Mesenchymal stem cell (in vitro differentiated cells and primary cell): ENCODE measurements at regions not wholly inside any gene's neighbourhood (a gene's known extent, or its start where the extent isn't known, plus 50 kb on each side); places are given as distances from the start of the nearest gene placed in this dataset.

Source experiments
- DNase-seq: peaks from one replicate; pipeline ENCODE4 v3.0.0-alpha.2; 2013
- H2AFZ ChIP-seq: one replicate; pipeline ENCODE4 v1.6.1; 2013; ENCODE audit warnings: low read depth, mild to moderate bottlenecking, control low read depth, inconsistent platforms, low read length, moderate library complexity
- H2AK5ac ChIP-seq: 2 replicates; pipeline ENCODE4 v1.6.1; 2013; ENCODE audit warnings: low read length, moderate library complexity, mild to moderate bottlenecking, inconsistent platforms; ENCODE audit not compliant: severe bottlenecking
- H2BK120ac ChIP-seq: one replicate; pipeline ENCODE4 v1.6.1; 2013; ENCODE audit warnings: low read depth, mild to moderate bottlenecking, inconsistent platforms, low read length, moderate library complexity
- H2BK12ac ChIP-seq, 2 experiments: one replicate each; pipeline ENCODE4 v1.6.1; 2013; ENCODE audit warnings: inconsistent platforms in 2 of 2, low read length in 2 of 2, mild to moderate bottlenecking in 2 of 2, moderate library complexity in 2 of 2, control low read depth in 1 of 2
- H2BK15ac ChIP-seq: one replicate; pipeline ENCODE4 v1.6.1; 2013; ENCODE audit warnings: mild to moderate bottlenecking, low read depth, inconsistent platforms; ENCODE audit not compliant: poor library complexity, severe bottlenecking
- H2BK5ac ChIP-seq: 2 replicates; pipeline ENCODE4 v1.6.1; 2013; ENCODE audit warnings: low read depth, mild to moderate bottlenecking, low read length, control low read depth, inconsistent platforms; ENCODE audit not compliant: poor library complexity, severe bottlenecking
- H3K14ac ChIP-seq, 2 experiments: one replicate each; pipeline ENCODE4 v1.6.1; 2013; ENCODE audit warnings: inconsistent platforms in 2 of 2, low read length in 2 of 2, control low read depth in 1 of 2, mild to moderate bottlenecking in 1 of 2, moderate library complexity in 1 of 2
- H3K18ac ChIP-seq, 2 experiments: one replicate each; pipeline ENCODE4 v1.6.1; 2013; ENCODE audit warnings: inconsistent platforms in 2 of 2, low read length in 2 of 2, control low read depth in 1 of 2, low read depth in 1 of 2, mild to moderate bottlenecking in 1 of 2
- H3K23ac ChIP-seq, 2 experiments: one replicate each; pipeline ENCODE4 v1.6.1; 2013; ENCODE audit warnings: inconsistent platforms in 2 of 2, low read length in 2 of 2, mild to moderate bottlenecking in 2 of 2, moderate library complexity in 2 of 2, control low read depth in 1 of 2
- H3K27ac ChIP-seq: 2 replicates; pipeline ENCODE4 v1.5.1; 2013; ENCODE audit warnings: mild to moderate bottlenecking, moderate library complexity, low read length, control low read depth, inconsistent platforms; ENCODE audit not compliant: poor library complexity, severe bottlenecking
- H3K27me3 ChIP-seq, 2 experiments: 2 replicates each; pipeline versions ENCODE4 v1.6.1 to v1.7.0; 2013; ENCODE audit warnings: low read length in 2 of 2, mild to moderate bottlenecking in 2 of 2, moderate library complexity in 2 of 2, control low read depth in 1 of 2, inconsistent platforms in 1 of 2; ENCODE audit not compliant: control insufficient read depth in 1 of 2, insufficient read depth in 1 of 2
- H3K36me3 ChIP-seq, 2 experiments: 2 replicates each; pipeline versions ENCODE4 v1.6.1 to v1.7.0; 2013; ENCODE audit warnings: low read length in 2 of 2, control low read depth in 1 of 2, inconsistent platforms in 1 of 2, low read depth in 1 of 2, mild to moderate bottlenecking in 1 of 2; ENCODE audit not compliant: insufficient read depth in 2 of 2, control insufficient read depth in 1 of 2
- H3K4ac ChIP-seq, 2 experiments: one replicate each; pipeline ENCODE4 v1.6.1; 2013; ENCODE audit warnings: inconsistent platforms in 2 of 2, low read length in 2 of 2, mild to moderate bottlenecking in 2 of 2, moderate library complexity in 2 of 2, control low read depth in 1 of 2, low read depth in 1 of 2
- H3K4me1 ChIP-seq: 2 replicates; pipeline ENCODE4 v1.6.1; 2013; ENCODE audit warnings: low read depth, low read length, control low read depth; ENCODE audit not compliant: control insufficient read depth, insufficient read depth
- H3K4me2 ChIP-seq: 2 replicates; pipeline ENCODE4 v1.6.1; 2013; ENCODE audit warnings: low read length, mild to moderate bottlenecking, inconsistent platforms; ENCODE audit not compliant: poor library complexity, severe bottlenecking
- H3K4me3 ChIP-seq, 2 experiments: 2 replicates each; pipeline versions ENCODE4 v1.5.1 to v1.7.0; 2013; ENCODE audit warnings: low read length in 2 of 2, mild to moderate bottlenecking in 2 of 2, control low read depth in 1 of 2, low read depth in 1 of 2; ENCODE audit not compliant: insufficient read depth in 1 of 2
- H3K79me1 ChIP-seq: replicated peaks from 2 replicates; pipeline ENCODE4 v1.6.1; 2013; ENCODE audit warnings: mild to moderate bottlenecking, control low read depth, low read length, inconsistent platforms; ENCODE audit not compliant: poor library complexity, severe bottlenecking
- H3K9ac ChIP-seq: 2 replicates; pipeline ENCODE4 v1.7.0; 2013; ENCODE audit warnings: mild to moderate bottlenecking, low read length, moderate library complexity
- H3K9me3 ChIP-seq: 2 replicates; pipeline ENCODE4 v1.7.0; 2013; ENCODE audit warnings: mild to moderate bottlenecking, low read length; ENCODE audit not compliant: control insufficient read depth
- H4K8ac ChIP-seq: one replicate; pipeline ENCODE4 v1.6.1; 2013; ENCODE audit warnings: inconsistent platforms, mild to moderate bottlenecking, low read length, moderate library complexity
- H4K91ac ChIP-seq: one replicate; pipeline ENCODE4 v1.6.1; 2013; ENCODE audit warnings: mild to moderate bottlenecking, low read length, inconsistent platforms
- WGBS: methylation state at CpG from one replicate; pipeline ENCODE4 v1.1.7; 2013; ENCODE audit warnings: mixed read lengths; 5-methylcytosine and 5-hydroxymethylcytosine counted together

GRCh38 chr7:21104124-21104500 lies 317.4 kb upstream of the SP8 start:
- no peak overlapping the region for H2BK12ac ChIP-seq
- no peak overlapping the region for H3K23ac ChIP-seq
- no peak overlapping the region for H3K18ac ChIP-seq
- no peaks in the 10 kb centered on the region for H3K9me3 ChIP-seq
- WGBS, result 74% methylated on average over 3 of the region's 4 CpGs
- H3K4me1 ChIP-seq, result no peaks in the 10 kb centered on the region
- H2BK120ac ChIP-seq, result no peak overlapping the region
- no peak overlapping the region for H2BK5ac ChIP-seq
- H3K27ac ChIP-seq, result no peak overlapping the region
- no peak overlapping the region for H3K4me2 ChIP-seq
- no peak overlapping the region for H2AFZ ChIP-seq
- no peak for DNase-seq
- no peak overlapping the region for H2AK5ac ChIP-seq
- H3K79me1 ChIP-seq, result no peaks in the 10 kb centered on the region
- no peak overlapping the region for H3K4me3 ChIP-seq
- no peaks in the 10 kb centered on the region for H3K36me3 ChIP-seq
- no peak overlapping the region for H2BK15ac ChIP-seq
- H3K9ac ChIP-seq, result no peak overlapping the region
- no peak overlapping the region for H4K91ac ChIP-seq
- no peak overlapping the region for H3K4ac ChIP-seq
- H4K8ac ChIP-seq, result no peak overlapping the region
- H3K27me3 ChIP-seq, result no peaks in the 10 kb centered on the region
- H3K14ac ChIP-seq, result no peak overlapping the region

DNA sequence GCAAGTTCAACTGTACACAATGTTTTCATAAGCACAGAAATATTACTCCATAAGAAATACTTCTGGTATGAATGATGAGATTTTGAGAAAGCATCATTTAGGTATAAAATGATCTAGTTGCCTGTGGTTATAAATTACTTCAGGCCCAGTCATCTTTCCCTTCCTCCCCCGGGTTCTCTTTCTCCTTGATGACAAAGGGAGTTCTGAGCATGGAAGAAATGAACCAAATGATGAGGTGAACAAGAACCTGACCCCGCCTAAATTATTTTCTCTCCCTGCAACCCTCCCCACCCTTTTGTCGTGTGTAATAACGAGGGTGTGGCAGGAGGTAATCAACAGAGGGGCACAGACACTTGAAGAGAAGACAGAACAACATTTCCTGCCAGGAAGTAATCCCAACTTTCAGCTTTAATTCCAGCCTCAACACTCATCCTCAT lies 319.6 kb upstream of the SP8 start:
- H3K27me3 ChIP-seq, result no peaks in the 10 kb centered on the region
- H3K4me1 ChIP-seq, result no peaks in the 10 kb centered on the region
- H3K79me1 ChIP-seq, result no peaks in the 10 kb centered on the region
- H4K91ac ChIP-seq, result no peak overlapping the region
- no peaks in the 10 kb centered on the region for H3K9me3 ChIP-seq
- WGBS, result 100% methylated on average over 3 of the region's 4 CpGs
- H3K23ac ChIP-seq, result no peak overlapping the region
- H2BK120ac ChIP-seq, result no peak overlapping the region
- no peak overlapping the region for H3K27ac ChIP-seq
- H2BK15ac ChIP-seq, result no peak overlapping the region
- H2BK5ac ChIP-seq, result no peak overlapping the region
- no peak overlapping the region for H2AK5ac ChIP-seq
- no peak overlapping the region for H3K4me2 ChIP-seq
- DNase-seq, result no peak
- H3K9ac ChIP-seq, result no peak overlapping the region
- no peak overlapping the region for H3K4ac ChIP-seq
- H3K36me3 ChIP-seq, result no peaks in the 10 kb centered on the region
- H4K8ac ChIP-seq, result no peak overlapping the region
- H2BK12ac ChIP-seq, result no peak overlapping the region
- no peak overlapping the region for H3K4me3 ChIP-seq
- no peak overlapping the region for H3K18ac ChIP-seq
- H3K14ac ChIP-seq, result no peak overlapping the region
- H2AFZ ChIP-seq, result no peak overlapping the region

GRCh38 chr7:21107101-21107500 lies 320.4 kb upstream of the SP8 start:
- Histone ChIP-seq H2AFZ (no peak overlapping the region), H2BK15ac (no peak overlapping the region), H2AK5ac (no peak overlapping the region), H3K27ac (no peak overlapping the region), H2BK120ac (no peak overlapping the region), H4K8ac (no peak overlapping the region), H3K23ac (no peak overlapping the region), H2BK5ac (no peak overlapping the region), H3K79me1 (no peaks in the 10 kb centered on the region), H4K91ac (no peak overlapping the region), H3K4ac (no peak overlapping the region), H3K4me1 (no peaks in the 10 kb centered on the region), H3K9ac (no peak overlapping the region), H2BK12ac (no peak overlapping the region), H3K9me3 (no peaks in the 10 kb centered on the region), H3K36me3 (no peaks in the 10 kb centered on the region), H3K4me2 (no peak overlapping the region), H3K4me3 (no peak overlapping the region), H3K18ac (no peak overlapping the region), H3K14ac (no peak overlapping the region), H3K27me3 (no peaks in the 10 kb centered on the region)
- 90% methylated on average over 2 of the region's 4 CpGs for WGBS
- DNase-seq, result no peak

- no peak overlapping the region for H2BK15ac ChIP-seq
- H3K18ac ChIP-seq, result no peak overlapping the region
- no peak overlapping the region for H3K4me3 ChIP-seq
- no peak overlapping the region for H3K14ac ChIP-seq
- no peaks in the 10 kb centered on the region for H3K36me3 ChIP-seq
- H2BK12ac ChIP-seq, result no peak overlapping the region
- H3K27ac ChIP-seq, result no peak overlapping the region
- no peak overlapping the region for H3K9ac ChIP-seq
- no peak overlapping the region for H2AFZ ChIP-seq
- H2BK5ac ChIP-seq, result no peak overlapping the region
- no peak overlapping the region for H4K91ac ChIP-seq
- no peaks in the 10 kb centered on the region for H3K4me1 ChIP-seq
- DNase-seq, result no peak
- H4K8ac ChIP-seq, result no peak overlapping the region
- no peak overlapping the region for H2AK5ac ChIP-seq
- H3K27me3 ChIP-seq, result no peaks in the 10 kb centered on the region
- H3K9me3 ChIP-seq, result no peaks in the 10 kb centered on the region
- WGBS, result 82% methylated on average over 2 of the region's 4 CpGs
- no peak overlapping the region for H3K23ac ChIP-seq
- H3K4me2 ChIP-seq, result no peak overlapping the region
- H3K4ac ChIP-seq, result no peak overlapping the region
- no peaks in the 10 kb centered on the region for H3K79me1 ChIP-seq
- no peak overlapping the region for H2BK120ac ChIP-seq
These were observed 319.7 kb upstream of the SP4 start for GRCh38 chr7:21108182-21108581.
